B cell (primary cell): ENCODE measurements at regions not wholly inside any gene's neighbourhood (a gene's known extent, or its start where the extent isn't known, plus 50 kb on each side); places are given as distances from the start of the nearest gene placed in this dataset.

ENCODE experiments used
- ATAC-seq: fragments of 200-7000 bp; cut with Tn5 transposase; one replicate; pipeline ENCODE4 v1.10.0; 2021; ENCODE audit warnings: low read depth, mild to moderate bottlenecking, moderate number of reproducible peaks, moderate library complexity
- CTCF ChIA-PET: fragments of 350-600 bp; sonication (Branson Sonifier 250); formaldehyde crosslinking; loops from one replicate; lab custom pipeline; 2021; ENCODE audit warnings: antibody characterized with exemption, inconsistent platforms; lab: Charles Lee
- POLR2A ChIA-PET: fragments of 350-600 bp; sonication (Branson Sonifier 250); formaldehyde crosslinking; loops from one replicate; lab custom pipeline; 2021; ENCODE audit warnings: antibody characterized with exemption; lab: Charles Lee
- DNase-seq: peaks from one replicate; pipeline ENCODE4 v3.0.0; 2013
- H2AFZ ChIP-seq: 2 replicates; pipeline ENCODE4 v1.6.1; 2012; ENCODE audit warnings: mild to moderate bottlenecking, low read depth, low read length; ENCODE audit not compliant: insufficient read depth, poor library complexity, severe bottlenecking
- H3K27ac ChIP-seq, 2 donors: 1 replicate in 1 of 2; 2 replicates in 1 of 2; pipeline ENCODE4 v1.5.1; 2012 to 2013; ENCODE audit warnings: low read length in 2 of 2, mild to moderate bottlenecking in 2 of 2, moderate library complexity in 1 of 2
- H3K27me3 ChIP-seq, 4 experiments: fragments of 200-600 bp in 1 of 4; sonication (generic) in 1 of 4; replicated peaks in 1 of 4; 1 replicate in 2 of 4; 2 replicates in 2 of 4; pipeline versions ENCODE4 v1.6.1 to v1.7.0; 2013 to 2016; ENCODE audit warnings: low read length in 3 of 4, mild to moderate bottlenecking in 2 of 4, mixed read lengths in 1 of 4, moderate library complexity in 1 of 4; ENCODE audit not compliant: insufficient read depth in 4 of 4, control insufficient read depth in 3 of 4; ENCODE audit errors: control extremely low read depth in 1 of 4
- H3K36me3 ChIP-seq, 2 experiments: replicated peaks in 1 of 2; 1 replicate in 1 of 2; 2 replicates in 1 of 2; pipeline versions ENCODE4 v1.6.1 to v1.7.1; 2013; ENCODE audit warnings: low read length in 1 of 2; ENCODE audit not compliant: insufficient read depth in 2 of 2, control insufficient read depth in 1 of 2; ENCODE audit errors: control extremely low read depth in 1 of 2, extremely low read depth in 1 of 2
- H3K4me1 ChIP-seq, 2 donors: fragments of 200-600 bp in 1 of 2; sonication (generic) in 1 of 2; 1 replicate in 1 of 2; 2 replicates in 1 of 2; pipeline versions ENCODE4 v1.5.1 to v1.6.1; 2013 to 2017; ENCODE audit warnings: low read length in 2 of 2; ENCODE audit not compliant: control insufficient read depth in 2 of 2, insufficient read depth in 2 of 2
- H3K4me2 ChIP-seq: replicated peaks from 2 replicates; pipeline ENCODE3; 2012; ENCODE audit warnings: mild to moderate bottlenecking, low read depth, low read length; ENCODE audit not compliant: poor library complexity, severe bottlenecking
- H3K4me3 ChIP-seq, 5 experiments: fragments of 200-600 bp in 1 of 5; sonication (generic) in 1 of 5; 1 replicate in 3 of 5; 2 replicates in 2 of 5; pipeline versions ENCODE4 v1.5.1 to v1.7.0; 2011 to 2016; ENCODE audit warnings: low read length in 4 of 5, mild to moderate bottlenecking in 4 of 5, low read depth in 2 of 5, control low read depth in 1 of 5, moderate library complexity in 1 of 5; ENCODE audit not compliant: insufficient read depth in 1 of 5; ENCODE audit errors: control extremely low read depth in 1 of 5, extremely low read depth in 1 of 5
- H3K79me2 ChIP-seq: fragments of 200-600 bp; sonication (generic); one replicate; pipeline ENCODE4 v1.6.0; 2016; ENCODE audit warnings: low read length; ENCODE audit not compliant: control insufficient read depth, insufficient read depth
- H3K9ac ChIP-seq: fragments of 200-600 bp; sonication (generic); 2 replicates; pipeline ENCODE4 v1.6.1; 2017; ENCODE audit warnings: mild to moderate bottlenecking, low read length, moderate library complexity
- H3K9me3 ChIP-seq, 3 donors: one replicate each; pipeline versions ENCODE4 v1.6.1 to v1.7.1; 2013; ENCODE audit warnings: low read length in 2 of 3; ENCODE audit not compliant: control insufficient read depth in 2 of 3, insufficient read depth in 1 of 3; ENCODE audit errors: control extremely low read depth in 1 of 3
- H4K20me1 ChIP-seq: 2 replicates; pipeline ENCODE4 v1.6.0; 2012; ENCODE audit warnings: mild to moderate bottlenecking, low read length; ENCODE audit not compliant: insufficient read depth, control insufficient read depth, poor library complexity, severe bottlenecking
- H3K27ac Mint-ChIP-seq: one replicate; pipeline ENCODE4 v1.8.0; 2021; ENCODE audit warnings: mixed read lengths
- H3K27me3 Mint-ChIP-seq: one replicate; pipeline ENCODE4 v1.8.0; 2021; ENCODE audit warnings: mixed read lengths
- H3K4me1 Mint-ChIP-seq: one replicate; pipeline ENCODE4 v1.8.0; 2021; ENCODE audit warnings: mixed read lengths
- H3K4me3 Mint-ChIP-seq: one replicate; pipeline ENCODE4 v1.8.0; 2021; ENCODE audit warnings: mixed read lengths
- H3K9me3 Mint-ChIP-seq: one replicate; pipeline ENCODE4 v1.8.0; 2022; ENCODE audit warnings: mixed read lengths; ENCODE audit not compliant: insufficient read depth
- EZH2 ChIP-seq: IDR thresholded peaks from 2 replicates; pipeline ENCODE4 v1.6.1; 2012; ENCODE audit warnings: borderline replicate concordance, low read depth, mild to moderate bottlenecking, moderate library complexity, low read length; ENCODE audit not compliant: insufficient read depth, poor library complexity, severe bottlenecking
- WGBS: methylation state at CpG from one replicate; pipeline ENCODE4 v1.1.5; 2013; ENCODE audit warnings: missing lambda C conversion rate; ENCODE audit not compliant: insufficient coverage; 5-methylcytosine and 5-hydroxymethylcytosine counted together
- intact Hi-C: fragments of 100-400 bp; cut with micrococcal nuclease; formaldehyde crosslinking; loops from one replicate; pipeline ENCODE4 v1.10.0; 2022
- TF ChIP-seq, protein P1 (sequence below): fragments of 200-600 bp; IDR thresholded peaks from one replicate; pipeline ENCODE4 v1.8.0; 2022; ENCODE audit warnings: antibody characterized with exemption, mild to moderate bottlenecking

- TF ChIP-seq, protein P1, sequence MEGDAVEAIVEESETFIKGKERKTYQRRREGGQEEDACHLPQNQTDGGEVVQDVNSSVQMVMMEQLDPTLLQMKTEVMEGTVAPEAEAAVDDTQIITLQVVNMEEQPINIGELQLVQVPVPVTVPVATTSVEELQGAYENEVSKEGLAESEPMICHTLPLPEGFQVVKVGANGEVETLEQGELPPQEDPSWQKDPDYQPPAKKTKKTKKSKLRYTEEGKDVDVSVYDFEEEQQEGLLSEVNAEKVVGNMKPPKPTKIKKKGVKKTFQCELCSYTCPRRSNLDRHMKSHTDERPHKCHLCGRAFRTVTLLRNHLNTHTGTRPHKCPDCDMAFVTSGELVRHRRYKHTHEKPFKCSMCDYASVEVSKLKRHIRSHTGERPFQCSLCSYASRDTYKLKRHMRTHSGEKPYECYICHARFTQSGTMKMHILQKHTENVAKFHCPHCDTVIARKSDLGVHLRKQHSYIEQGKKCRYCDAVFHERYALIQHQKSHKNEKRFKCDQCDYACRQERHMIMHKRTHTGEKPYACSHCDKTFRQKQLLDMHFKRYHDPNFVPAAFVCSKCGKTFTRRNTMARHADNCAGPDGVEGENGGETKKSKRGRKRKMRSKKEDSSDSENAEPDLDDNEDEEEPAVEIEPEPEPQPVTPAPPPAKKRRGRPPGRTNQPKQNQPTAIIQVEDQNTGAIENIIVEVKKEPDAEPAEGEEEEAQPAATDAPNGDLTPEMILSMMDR = no peak
- no peak for TF ChIP-seq EZH2
- CTCF ChIA-PET = no interaction called here
- Mint-ChIP-seq H3K27ac (no peak overlapping the region), H3K27me3 (peaks cover 8% of the 10 kb centered on the region), H3K9me3 (peaks cover 3% of the 10 kb centered on the region), H3K4me3 (no peak overlapping the region), H3K4me1 (no peaks in the 10 kb centered on the region)
- Histone ChIP-seq H3K79me2 (no peaks in the 10 kb centered on the region), H3K4me1 (no peaks in the 10 kb centered on the region), H3K9me3 (no peaks in the 10 kb centered on the region), H3K27me3 (no peaks in the 10 kb centered on the region), H4K20me1 (no peaks in the 10 kb centered on the region), H2AFZ (no peak overlapping the region), H3K36me3 (no peaks in the 10 kb centered on the region), H3K9ac (no peak overlapping the region), H3K4me2 (no peak overlapping the region), H3K4me3 (no peak overlapping the region), H3K27ac (no peak overlapping the region)
- ATAC-seq = no peak
- POLR2A ChIA-PET = no interaction called here
- WGBS = no CpG with 5 or more reads among the region's 6 CpGs
- DNase-seq = no peak
- intact Hi-C loops = no loop called here
Measured at GRCh38 chr7:114821030-114821900, 100.6 kb upstream of the MDFIC start.

GRCh38 chr7:114822131-114822530 is 99.8 kb upstream of the MDFIC start:
- H3K4me1 ChIP-seq = no peaks in the 10 kb centered on the region
- H3K27me3 ChIP-seq = no peaks in the 10 kb centered on the region
- no peak overlapping the region for H3K27ac ChIP-seq
- intact Hi-C loops = no loop called here
- H3K4me3 ChIP-seq = no peak overlapping the region
- TF ChIP-seq, protein P1 = no peak
- no peak for TF ChIP-seq EZH2
- Mint-ChIP-seq H3K27me3 (peaks cover 6% of the 10 kb centered on the region), H3K27ac (no peak overlapping the region), H3K4me1 (no peaks in the 10 kb centered on the region), H3K4me3 (no peak overlapping the region), H3K9me3 (peaks cover 3% of the 10 kb centered on the region)
- DNase-seq = no peak
- POLR2A ChIA-PET = no interaction called here
- no peak overlapping the region for H2AFZ ChIP-seq
- H4K20me1 ChIP-seq = no peaks in the 10 kb centered on the region
- no peaks in the 10 kb centered on the region for H3K36me3 ChIP-seq
- no peak overlapping the region for H3K9ac ChIP-seq
- no CpG with 5 or more reads among the region's 1 CpG for WGBS
- ATAC-seq = no peak
- CTCF ChIA-PET = no interaction called here
- no peak overlapping the region for H3K4me2 ChIP-seq
- peaks cover 0 to 2% (median 0%) of the 10 kb centered on the region in 3 donors for H3K9me3 ChIP-seq
- H3K79me2 ChIP-seq = no peaks in the 10 kb centered on the region
